GM18499 (cell line): ENCODE measurements at regions not wholly inside any gene's neighbourhood (a gene's known extent, or its start where the extent isn't known, plus 50 kb on each side); places are given as distances from the start of the nearest gene placed in this dataset.

ENCODE experiments used
- ATAC-seq: cut with Tn5 transposase; IDR thresholded peaks from one replicate; pipeline ENCODE4 v1.9.1; 2021; ENCODE audit warnings: moderate number of reproducible peaks; ENCODE audit not compliant: insufficient read depth, unreplicated experiment

DNA sequence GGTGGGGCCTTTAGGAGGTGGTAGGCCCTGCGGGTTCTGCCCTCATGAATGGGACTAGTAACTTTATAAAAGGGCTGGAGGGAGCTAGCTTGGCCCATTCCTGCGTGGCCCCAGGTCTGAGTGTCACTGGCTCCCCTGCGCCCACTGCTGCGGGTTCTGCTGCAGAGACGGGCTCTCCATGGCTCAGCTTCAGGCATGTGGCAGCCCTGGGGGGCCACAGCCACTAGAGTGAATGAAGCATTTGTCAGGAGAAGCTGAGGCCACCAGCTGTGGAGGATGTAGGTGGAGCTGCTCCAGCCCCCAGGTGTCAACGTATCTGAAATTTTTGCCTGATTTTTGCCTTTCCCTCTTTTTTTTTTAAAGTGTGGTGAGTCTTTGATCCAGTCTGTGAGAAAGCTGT lies 119.1 kb downstream of the SOX1 start:
- ATAC-seq, result no peak

- no peak for ATAC-seq
Measured at GRCh38 chr13:112187527-112188297, 120.8 kb downstream of the SOX1 start.

- no peak for ATAC-seq
Measured at GRCh38 chr13:112188298-112188610, 121.3 kb downstream of the SOX1 start.

DNA sequence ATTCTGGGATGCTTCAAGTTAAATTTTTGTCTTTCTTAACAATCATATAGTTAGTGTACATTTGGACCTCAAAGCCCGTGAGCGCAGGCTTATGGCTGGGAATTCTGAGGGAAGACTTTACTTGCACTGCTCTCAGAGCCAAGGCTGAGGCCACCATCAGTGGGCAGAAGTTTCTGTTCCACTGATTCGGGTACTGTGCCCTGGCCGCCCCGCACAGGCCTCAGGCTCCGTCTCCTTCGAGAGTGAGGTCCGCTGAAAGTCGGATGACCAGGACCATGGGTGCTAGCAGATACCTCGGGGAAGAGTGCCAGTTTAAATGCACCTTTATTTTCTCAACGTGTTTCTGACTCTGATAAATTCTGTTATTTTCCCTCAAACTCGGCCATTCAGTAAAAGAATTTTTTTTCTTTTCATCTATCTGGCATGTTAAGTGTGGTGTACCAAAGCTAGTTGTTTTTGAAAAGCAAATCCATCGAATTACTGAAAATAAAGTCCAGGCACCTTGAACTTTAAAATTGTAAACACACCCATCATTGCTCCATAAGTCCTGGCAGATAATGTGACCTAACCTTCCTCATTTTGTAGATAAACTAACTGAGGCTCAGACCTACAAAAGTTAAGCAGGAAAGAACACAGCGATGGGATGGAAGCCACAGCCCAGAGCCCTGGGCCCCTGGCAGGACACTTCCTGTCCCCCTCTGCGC lies 126.7 kb downstream of the SOX1 start:
- ATAC-seq, result no peak

- ATAC-seq, result no peak
Measured at GRCh38 chr13:112194167-112194530, 127.2 kb downstream of the SOX1 start.

DNA sequence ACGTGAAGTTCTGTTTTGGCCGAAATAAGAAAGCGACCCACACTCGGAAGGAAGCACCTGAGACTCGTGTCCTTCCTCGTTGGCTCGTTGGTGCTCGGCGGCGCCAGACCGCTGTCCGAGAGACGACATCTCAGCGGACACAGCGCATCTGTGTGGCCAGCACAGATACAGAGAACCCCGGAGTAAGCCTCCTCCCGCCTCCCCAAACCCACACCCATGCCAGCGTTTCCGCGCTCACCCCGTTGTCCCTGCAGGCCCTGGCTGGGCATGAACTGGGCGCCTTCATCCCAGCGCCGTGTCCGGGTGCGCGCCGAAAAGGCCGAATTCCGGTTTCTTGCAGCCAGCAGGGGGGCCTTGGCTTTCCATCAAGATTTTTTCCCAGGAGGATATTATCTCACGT lies 127.6 kb downstream of the SOX1 start:
- no peak for ATAC-seq

GRCh38 chr13:112198396-112199010 lies 131.6 kb downstream of the SOX1 start:
- no peak for ATAC-seq

DNA sequence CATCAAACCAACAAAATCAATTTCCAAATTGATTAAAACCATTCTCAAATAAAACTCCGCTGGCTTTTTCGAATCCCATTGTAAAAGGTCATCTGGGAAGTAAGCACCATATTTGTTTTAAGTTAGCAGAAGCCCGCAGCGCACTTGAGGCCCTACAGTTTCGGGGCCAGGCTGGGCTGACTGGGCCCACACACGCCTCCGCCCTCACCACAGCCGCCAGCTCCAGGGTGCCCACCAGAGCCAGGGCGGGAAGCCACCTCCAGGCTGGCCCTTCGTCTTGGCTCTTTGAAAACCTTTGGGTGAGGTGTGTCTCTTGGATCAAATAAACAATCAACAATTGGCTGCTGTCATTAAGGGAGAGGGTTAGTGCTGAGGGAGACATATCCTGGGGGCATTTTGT lies 133.3 kb downstream of the SOX1 start:
- ATAC-seq, result no peak

GRCh38 chr13:112202266-112202665 lies 135.3 kb downstream of the SOX1 start:
- no peak for ATAC-seq

DNA sequence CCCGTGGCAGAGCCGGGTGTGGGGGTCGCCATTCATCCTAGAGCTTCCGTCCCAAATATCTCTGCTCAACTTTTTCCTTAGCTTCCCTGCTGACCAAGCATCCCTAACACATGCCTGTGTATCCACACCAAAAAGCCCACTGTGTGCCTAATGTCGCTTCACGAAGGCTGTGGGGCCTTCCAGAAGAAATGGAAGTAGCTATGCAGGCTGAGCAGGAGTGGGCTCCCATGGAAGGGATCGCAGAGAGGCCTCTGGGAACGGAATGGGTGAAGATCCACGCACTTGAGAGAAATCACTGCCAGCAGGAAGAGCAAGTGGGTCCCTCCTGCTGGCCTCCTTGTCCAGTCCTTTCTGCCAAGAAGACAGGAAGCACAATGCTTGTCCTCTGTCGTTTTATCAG lies 136.0 kb downstream of the SOX1 start:
- ATAC-seq, result no peak

GRCh38 chr13:112203614-112204013 lies 136.7 kb downstream of the SOX1 start:
- ATAC-seq, result no peak

DNA sequence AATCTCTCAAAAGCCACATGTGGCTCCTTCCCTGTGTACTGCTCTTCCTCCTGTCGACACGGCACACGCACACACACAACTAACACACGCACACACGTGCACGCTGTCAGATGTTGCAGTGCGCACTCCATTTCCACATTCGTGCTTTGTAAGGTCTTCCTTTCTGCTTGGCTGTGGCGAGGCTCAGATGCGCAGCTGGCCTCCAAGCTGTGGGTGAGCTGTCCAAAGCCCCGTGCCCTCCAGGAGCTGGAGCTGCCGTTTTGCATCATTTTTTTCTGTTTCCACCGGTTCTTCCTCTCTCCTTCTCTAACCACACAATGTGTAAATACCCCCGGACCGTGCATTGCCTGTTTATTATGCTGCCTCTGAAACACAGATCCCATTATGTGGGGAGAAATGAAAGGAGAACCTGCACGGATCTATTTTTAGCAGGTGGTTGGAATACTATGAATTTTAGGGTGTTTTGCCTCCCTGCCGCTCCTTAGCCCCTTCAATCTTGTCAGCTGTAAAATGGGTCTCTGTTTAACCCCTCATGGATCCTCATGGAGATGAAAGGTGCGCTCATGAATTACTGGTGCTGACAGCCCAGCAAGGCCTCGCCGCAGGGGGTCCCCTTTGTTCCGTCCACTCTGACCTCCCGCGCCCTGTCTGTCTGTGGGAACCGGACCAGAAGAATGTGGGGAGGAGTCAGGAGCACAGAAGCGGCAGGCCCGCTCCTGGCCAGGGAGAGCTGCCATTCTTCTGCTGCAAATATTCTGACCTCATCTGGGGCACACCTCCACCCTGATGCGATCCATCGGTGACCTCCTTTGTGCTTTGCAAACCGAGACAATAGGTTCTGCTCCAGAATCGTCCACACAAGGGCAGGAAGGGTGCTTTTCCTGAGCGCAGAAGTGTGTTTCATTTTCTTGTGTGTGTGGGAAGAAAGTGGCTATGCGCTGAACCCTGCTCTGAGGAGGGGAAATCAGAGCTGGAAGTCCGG lies 137.7 kb downstream of the SOX1 start:
- no peak for ATAC-seq

DNA sequence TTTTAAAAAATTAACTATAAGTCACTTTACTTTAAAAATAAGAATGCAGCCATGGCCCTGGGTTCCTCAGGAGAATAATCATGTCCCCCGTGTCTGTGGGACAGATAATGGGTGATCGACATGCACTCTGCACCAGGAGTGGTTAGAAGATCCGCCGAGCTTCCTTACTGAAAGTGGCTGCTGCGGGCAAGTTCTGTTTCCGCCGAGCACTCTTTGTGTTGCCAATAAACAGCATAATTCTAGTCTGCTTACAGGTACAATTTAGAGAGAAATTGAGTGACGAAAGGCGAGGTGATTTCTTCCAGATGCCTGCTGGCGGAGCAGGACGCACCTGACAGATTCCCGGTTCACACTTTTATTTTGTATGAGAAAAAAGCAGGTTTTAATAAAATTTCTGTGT lies 139.0 kb downstream of the SOX1 start:
- ATAC-seq, result no peak

- ATAC-seq, result no peak
Measured at GRCh38 chr13:112207129-112207528, 140.2 kb downstream of the SOX1 start.

DNA sequence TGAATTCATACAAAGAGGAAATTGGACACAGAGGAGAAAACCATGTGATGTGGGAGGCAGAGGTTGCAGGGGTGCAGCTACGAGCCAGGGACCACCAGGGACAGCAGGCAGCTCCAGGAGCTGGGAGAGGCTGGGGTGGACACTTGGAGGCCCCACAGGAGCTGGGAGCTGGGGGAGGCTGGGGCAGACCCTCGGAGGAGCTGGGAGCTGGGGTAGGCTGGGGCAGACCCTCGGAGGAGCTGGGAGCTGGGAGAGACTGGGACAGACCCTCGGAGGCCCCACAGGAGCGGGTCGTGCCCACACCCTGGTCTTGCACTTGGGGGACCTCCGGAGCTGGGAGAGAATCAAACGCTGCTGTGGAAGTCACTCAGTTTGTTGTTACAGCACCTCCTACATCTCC lies 141.7 kb downstream of the SOX1 start:
- no peak for ATAC-seq

- ATAC-seq, result no peak
Measured at GRCh38 chr13:112209266-112209665, 142.3 kb downstream of the SOX1 start.

GRCh38 chr13:112209711-112210110 lies 142.8 kb downstream of the SOX1 start:
- no peak for ATAC-seq

DNA sequence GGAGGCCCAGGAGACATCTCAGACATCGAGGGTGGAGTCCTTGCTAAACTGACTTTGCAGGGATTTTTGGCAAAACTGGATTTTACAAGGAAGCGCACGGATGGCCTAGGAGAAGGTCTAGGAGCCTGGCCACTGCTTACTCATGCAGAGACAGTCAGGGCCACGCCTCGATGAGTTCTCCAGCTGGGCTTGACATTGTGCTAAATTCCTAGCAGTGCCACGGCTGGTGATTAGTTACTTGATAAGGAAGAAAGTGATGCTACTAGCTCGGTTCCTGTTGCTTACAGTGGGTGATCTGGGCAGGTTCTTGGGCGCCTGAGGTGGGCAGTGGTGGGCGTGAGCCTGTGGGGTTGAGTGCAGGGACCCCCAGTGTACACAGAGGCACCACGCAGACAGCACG lies 143.4 kb downstream of the SOX1 start:
- ATAC-seq, result no peak

GRCh38 chr13:112212533-112212932 lies 145.6 kb downstream of the SOX1 start:
- no peak for ATAC-seq

DNA sequence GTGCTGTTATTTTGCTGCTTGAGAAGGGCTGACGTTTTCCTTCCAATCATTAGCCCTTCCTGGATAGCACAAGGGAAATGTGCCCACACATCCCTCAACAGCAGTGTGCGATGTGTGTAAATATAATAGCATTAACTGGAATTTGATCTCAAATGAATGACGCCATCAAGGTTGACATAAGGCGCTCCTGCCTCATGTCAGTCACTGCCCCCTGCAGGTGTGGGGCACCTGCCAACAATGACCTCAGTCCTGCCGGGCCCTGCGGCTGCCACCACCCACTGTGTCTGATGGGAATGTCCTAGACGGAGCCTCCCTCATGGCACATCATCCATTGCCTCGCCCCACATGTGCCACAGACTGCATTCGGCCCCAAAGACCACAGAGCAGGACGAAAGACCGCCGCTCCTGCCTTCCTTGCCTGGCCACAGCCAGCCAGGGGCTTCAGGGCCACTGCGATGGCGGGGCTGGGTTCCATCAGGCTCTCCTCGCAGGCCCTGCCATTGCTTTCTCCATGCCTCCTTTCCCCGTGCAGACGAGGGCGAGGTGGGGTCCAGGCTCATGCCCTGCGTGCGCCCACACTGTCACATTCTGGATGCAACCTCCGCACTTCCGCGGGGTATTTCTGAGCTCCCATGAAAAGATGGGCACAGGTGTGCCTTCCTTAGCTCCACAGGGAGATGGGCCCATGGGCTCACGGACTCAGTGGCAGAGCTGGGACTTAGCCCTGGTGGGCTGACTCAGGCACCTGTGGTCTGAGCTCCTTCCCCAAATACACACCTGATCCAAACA lies 146.7 kb downstream of the SOX1 start:
- no peak for ATAC-seq
